OCI-LY7 (cell line): ENCODE measurements at regions not wholly inside any gene's neighbourhood (a gene's known extent, or its start where the extent isn't known, plus 50 kb on each side); places are given as distances from the start of the nearest gene placed in this dataset.

Source experiments
- CTCF ChIP-seq: fragments of 200-600 bp; sonication (generic); conservative IDR thresholded peaks from 2 replicates; pipeline ENCODE4 v1.5.1; 2014; ENCODE audit warnings: mild to moderate bottlenecking, antibody characterized with exemption, low read length, moderate library complexity, mixed read lengths
- EZH2phosphoT487 ChIP-seq: fragments of 200-600 bp; sonication (generic); IDR thresholded peaks from 2 replicates; pipeline ENCODE4 v1.6.1; 2018; ENCODE audit warnings: low read depth, borderline replicate concordance, mild to moderate bottlenecking, mixed run types, antibody characterized with exemption, low read length, moderate library complexity, mixed read lengths

GRCh38 chr18:72208920-72209676, 335.0 kb downstream of the CBLN2 start:
- no peak for TF ChIP-seq CTCF
- TF ChIP-seq EZH2phosphoT487: no peak
